ENCODE measurements at regions not wholly inside any gene's neighbourhood (a gene's known extent, or its start where the extent isn't known, plus 50 kb on each side); places are given as distances from the start of the nearest gene placed in this dataset.

- H3K27ac ChIP-seq = no peak overlapping the region
- no peak overlapping the region for H3K4me3 ChIP-seq
- TF ChIP-seq POLR2A (IDR thresholded peaks at IDR 0.05) (no peak), EP300 (IDR thresholded peaks at IDR 0.05) (no peak), CTCF (IDR thresholded peaks at IDR 0.05) (no peak)
- H3K4me1 ChIP-seq = peaks cover 0 to 14% (median 2%) of the 10 kb centered on the region in 4 donors
- no peaks in the 10 kb centered on the region for H3K9me3 ChIP-seq
- H3K36me3 ChIP-seq = no peaks in the 10 kb centered on the region
- no peak for DNase-seq (ENCODE audit: low spot score in 2 of 2)
- no peaks in the 10 kb centered on the region for H3K27me3 ChIP-seq
Observed at GRCh38 chr2:186065491-186065890, 326.9 kb downstream of the FSIP2 start.

- no peaks in the 10 kb centered on the region for H3K4me1 ChIP-seq
- TF ChIP-seq CTCF (IDR thresholded peaks at IDR 0.05) (no peak), EP300 (IDR thresholded peaks at IDR 0.05) (no peak), POLR2A (IDR thresholded peaks at IDR 0.05) (no peak)
- DNase-seq (ENCODE audit: low spot score in 2 of 2) = no peak
- H3K27ac ChIP-seq = no peak overlapping the region
- H3K4me3 ChIP-seq = no peak overlapping the region
- no peaks in the 10 kb centered on the region for H3K36me3 ChIP-seq
- 90 to 91% methylated on average over 3 of the region's 3 CpGs for WGBS, 2 donors
- no peaks in the 10 kb centered on the region for H3K9me3 ChIP-seq
- no peaks in the 10 kb centered on the region for H3K27me3 ChIP-seq
Observed at GRCh38 chr2:186068139-186068801, 329.7 kb downstream of the FSIP2 start.

DNA sequence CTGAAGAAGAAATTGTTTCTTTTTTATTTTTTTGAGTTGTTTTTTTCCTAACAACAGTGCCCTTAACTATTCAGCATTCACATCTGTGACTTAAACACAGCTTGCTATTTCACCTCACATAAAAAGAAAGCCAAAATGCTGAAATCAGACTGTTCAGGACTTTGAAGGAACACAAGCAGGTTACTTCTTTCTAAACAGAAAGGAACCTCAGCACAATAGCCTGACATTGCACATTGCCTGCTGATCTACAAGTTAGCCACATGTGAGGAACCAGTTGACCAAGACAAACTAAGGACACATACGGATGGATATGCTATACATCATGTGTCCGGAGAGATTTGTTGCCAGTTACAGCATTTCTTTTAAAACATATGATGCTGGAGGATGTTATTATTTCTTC, 331.1 kb downstream of the FSIP2 start:
- Histone ChIP-seq H3K4me3 (no peak overlapping the region), H3K9me3 (no peaks in the 10 kb centered on the region), H3K4me1 (no peaks in the 10 kb centered on the region), H3K27ac (no peak overlapping the region), H3K36me3 (no peaks in the 10 kb centered on the region), H3K27me3 (no peaks in the 10 kb centered on the region)
- no peak for DNase-seq (ENCODE audit: low spot score in 2 of 2)
- TF ChIP-seq CTCF (IDR thresholded peaks at IDR 0.05) = no peak
- TF ChIP-seq POLR2A (IDR thresholded peaks at IDR 0.05) = no peak
- no peak for TF ChIP-seq EP300 (IDR thresholded peaks at IDR 0.05)
- 81 to 86% methylated on average over 2 of the region's 2 CpGs for WGBS, 2 donors

DNA sequence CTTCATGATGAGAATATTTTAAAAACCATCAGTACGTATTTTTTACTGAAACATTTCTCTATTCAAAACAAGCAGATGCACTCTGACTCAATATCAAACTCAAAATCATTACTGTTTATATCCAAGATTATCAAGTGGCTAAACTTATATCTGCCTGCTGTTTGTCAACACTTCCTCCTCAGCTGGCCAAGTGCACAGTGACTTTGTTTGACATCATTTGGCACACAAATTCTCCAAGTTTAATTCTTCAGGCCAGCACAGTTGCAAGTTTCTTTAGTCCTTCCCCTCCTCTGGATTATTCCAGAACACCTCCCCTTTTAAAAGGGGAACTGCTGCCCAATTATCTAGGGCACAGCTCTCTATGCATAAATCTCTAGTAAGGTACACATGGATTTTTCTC, 346.6 kb downstream of the FSIP2 start:
- H3K36me3 ChIP-seq = no peaks in the 10 kb centered on the region
- peaks cover 0 to 3% (median 0%) of the 10 kb centered on the region in 4 donors for H3K4me1 ChIP-seq
- 58 to 61% methylated on average over 1 of the region's 1 CpG for WGBS, 2 donors
- no peaks in the 10 kb centered on the region for H3K27me3 ChIP-seq
- peaks cover 0 to 7% (median 2%) of the 10 kb centered on the region in 4 donors for H3K9me3 ChIP-seq
- DNase-seq (ENCODE audit: low spot score in 2 of 2) = no peak
- TF ChIP-seq POLR2A (IDR thresholded peaks at IDR 0.05) (no peak), EP300 (IDR thresholded peaks at IDR 0.05) (no peak), CTCF (IDR thresholded peaks at IDR 0.05) (no peak)
- no peak overlapping the region for H3K27ac ChIP-seq
- H3K4me3 ChIP-seq = no peak overlapping the region

- TF ChIP-seq EP300 (IDR thresholded peaks at IDR 0.05) (no peak), CTCF (IDR thresholded peaks at IDR 0.05) (no peak), POLR2A (IDR thresholded peaks at IDR 0.05) (no peak)
- Histone ChIP-seq H3K27ac (no peak overlapping the region), H3K9me3 (no peaks in the 10 kb centered on the region), H3K27me3 (no peaks in the 10 kb centered on the region), H3K4me1 (no peaks in the 10 kb centered on the region), H3K36me3 (no peaks in the 10 kb centered on the region), H3K4me3 (no peak overlapping the region)
- peak in 1 of 2 donors; percentile 8 for DNase-seq (ENCODE audit: low spot score in 2 of 2)
- WGBS, 2 donors = 63 to 65% methylated on average over 1 of the region's 1 CpG
Observed at GRCh38 chr2:186093174-186093573, 354.6 kb downstream of the FSIP2 start.
